Small intestine (tissue), 7 donors: ENCODE measurements at regions not wholly inside any gene's neighbourhood (a gene's known extent, or its start where the extent isn't known, plus 50 kb on each side); places are given as distances from the start of the nearest gene placed in this dataset.

Experiments used
- DNase-seq, 2 donors: peaks; one replicate each; pipeline versions ENCODE4 v3.0.0 to v3.0.0-alpha.2; 2013
- FAIRE-seq: peaks from 2 replicates; lab custom pipeline; 2012; peaks lifted over from hg19 to GRCh38; lab: Jason Lieb, UNC
- H3K27ac ChIP-seq, 3 donors: one replicate each; pipeline ENCODE4 v1.5.1; 2013; ENCODE audit warnings: low read length in 2 of 3, mild to moderate bottlenecking in 2 of 3, control low read depth in 1 of 3, inconsistent platforms in 1 of 3, low read depth in 1 of 3, moderate library complexity in 1 of 3
- H3K27me3 ChIP-seq, 3 donors: one replicate each; pipeline ENCODE4 v1.6.1; 2013; ENCODE audit warnings: low read length in 3 of 3, inconsistent platforms in 1 of 3; ENCODE audit not compliant: control insufficient read depth in 3 of 3, insufficient read depth in 3 of 3
- H3K36me3 ChIP-seq, 3 donors: one replicate each; pipeline ENCODE4 v1.6.1; 2013; ENCODE audit warnings: low read length in 3 of 3, inconsistent platforms in 1 of 3, low read depth in 1 of 3, mild to moderate bottlenecking in 1 of 3, moderate library complexity in 1 of 3; ENCODE audit not compliant: control insufficient read depth in 3 of 3, insufficient read depth in 2 of 3
- H3K4me1 ChIP-seq, 3 donors: one replicate each; pipeline ENCODE4 v1.6.1; 2013; ENCODE audit warnings: low read length in 2 of 3, inconsistent platforms in 1 of 3, low read depth in 1 of 3, mild to moderate bottlenecking in 1 of 3, moderate library complexity in 1 of 3; ENCODE audit not compliant: control insufficient read depth in 3 of 3, insufficient read depth in 2 of 3
- H3K4me3 ChIP-seq, 3 donors: one replicate each; pipeline ENCODE4 v1.5.1; 2013; ENCODE audit warnings: low read length in 3 of 3, control low read depth in 1 of 3, inconsistent platforms in 1 of 3, low read depth in 1 of 3, mild to moderate bottlenecking in 1 of 3, moderate library complexity in 1 of 3
- H3K9me3 ChIP-seq, 2 donors: one replicate each; pipeline ENCODE4 v1.6.1; 2013; ENCODE audit warnings: low read depth in 1 of 2, low read length in 1 of 2; ENCODE audit not compliant: control insufficient read depth in 2 of 2, insufficient read depth in 1 of 2
- WGBS, 3 donors: extraction: QIAGEN DNeasy Blood & Tissue Kit; methylation state at CpG; one replicate each; pipeline ENCODE4 v1.1.7; 2013; 5-methylcytosine and 5-hydroxymethylcytosine counted together
- donor health status: healthy with polysubstance abuse.
- donor health status: control.
- donor health status: control.
- donor health status: Bipolar disorder and iron deficiency.
- donor health status: healthy.

GRCh38 chr10:130577039-130577438 is 440.8 kb downstream of the GLRX3 start:
- Histone ChIP-seq H3K9me3 (no peaks in the 10 kb centered on the region), H3K4me1 (no peaks in the 10 kb centered on the region), H3K4me3 (no peak overlapping the region), H3K36me3 (no peaks in the 10 kb centered on the region), H3K27ac (no peak overlapping the region), H3K27me3 (peaks cover 0 to 3% (median 0%) of the 10 kb centered on the region in 3 donors)
- DNase-seq = no peak
- WGBS, 3 donors = 80 to 87% (median 85%) methylated on average over 8 of the region's 8 CpGs
- FAIRE-seq = no peak

- DNase-seq (no peak), FAIRE-seq (no peak)
- H3K4me3 ChIP-seq = no peak overlapping the region
- H3K9me3 ChIP-seq = no peaks in the 10 kb centered on the region
- no peak overlapping the region for H3K27ac ChIP-seq
- peaks cover 0 to 3% (median 0%) of the 10 kb centered on the region in 3 donors for H3K27me3 ChIP-seq
- 85 to 88% (median 86%) methylated on average over 11 of the region's 11 CpGs for WGBS, 3 donors
- H3K4me1 ChIP-seq = no peaks in the 10 kb centered on the region
- no peaks in the 10 kb centered on the region for H3K36me3 ChIP-seq
Observed at GRCh38 chr10:130578532-130579289, 442.5 kb downstream of the GLRX3 start.

GRCh38 chr10:130579913-130580312 is 443.7 kb downstream of the GLRX3 start:
- Histone ChIP-seq H3K36me3 (no peaks in the 10 kb centered on the region), H3K27me3 (peaks cover 0 to 3% (median 0%) of the 10 kb centered on the region in 3 donors), H3K4me3 (no peak overlapping the region), H3K27ac (no peak overlapping the region), H3K4me1 (no peaks in the 10 kb centered on the region), H3K9me3 (no peaks in the 10 kb centered on the region)
- WGBS, 3 donors = 61 to 73% (median 62%) methylated on average over 4 of the region's 4 CpGs
- FAIRE-seq (no peak), DNase-seq (no peak)

GRCh38 chr10:130580975-130581374 is 444.8 kb downstream of the GLRX3 start:
- WGBS, 3 donors = 76 to 90% (median 85%) methylated on average over 5 of the region's 5 CpGs
- H3K36me3 ChIP-seq = no peaks in the 10 kb centered on the region
- DNase-seq (no peak), FAIRE-seq (no peak)
- H3K4me3 ChIP-seq = no peak overlapping the region
- peaks cover 0 to 3% (median 0%) of the 10 kb centered on the region in 3 donors for H3K27me3 ChIP-seq
- H3K4me1 ChIP-seq = no peaks in the 10 kb centered on the region
- H3K9me3 ChIP-seq = no peaks in the 10 kb centered on the region
- H3K27ac ChIP-seq = no peak overlapping the region

GRCh38 chr10:130587718-130588117 is 451.5 kb downstream of the GLRX3 start:
- H3K36me3 ChIP-seq = no peaks in the 10 kb centered on the region
- no peak for FAIRE-seq
- H3K9me3 ChIP-seq = no peaks in the 10 kb centered on the region
- H3K4me3 ChIP-seq = no peak overlapping the region
- 78 to 92% (median 79%) methylated on average over 4 of the region's 4 CpGs for WGBS, 3 donors
- H3K4me1 ChIP-seq = no peaks in the 10 kb centered on the region
- no peaks in the 10 kb centered on the region for H3K27me3 ChIP-seq
- no peak for DNase-seq
- no peak overlapping the region for H3K27ac ChIP-seq

GRCh38 chr10:130606001-130606405 is 469.8 kb downstream of the GLRX3 start:
- Histone ChIP-seq H3K4me1 (peaks cover 0 to 34% (median 5%) of the 10 kb centered on the region in 3 donors), H3K9me3 (peaks cover 0 to 2% of the 10 kb centered on the region in 2 donors), H3K36me3 (no peaks in the 10 kb centered on the region), H3K4me3 (no peak overlapping the region), H3K27ac (peak overlapping the region; percentile 71 to 94 (median 90)), H3K27me3 (no peaks in the 10 kb centered on the region)
- WGBS, 3 donors = 13 to 35% (median 20%) methylated on average over 9 of the region's 9 CpGs
- FAIRE-seq (no peak), DNase-seq (peak; percentile 94 to 95)

GRCh38 chr10:130607366-130607765 is 471.2 kb downstream of the GLRX3 start:
- no peaks in the 10 kb centered on the region for H3K36me3 ChIP-seq
- H3K27ac ChIP-seq = peak overlapping the region in 2 of 3 donors; percentile 94 to 96
- DNase-seq (peak; percentile 83 to 93), FAIRE-seq (no peak)
- 13 to 63% (median 35%) methylated on average over 9 of the region's 9 CpGs for WGBS, 3 donors
- no peaks in the 10 kb centered on the region for H3K27me3 ChIP-seq
- peaks cover 0 to 8% of the 10 kb centered on the region in 2 donors for H3K9me3 ChIP-seq
- H3K4me3 ChIP-seq = no peak overlapping the region
- H3K4me1 ChIP-seq = peaks cover 0 to 34% (median 5%) of the 10 kb centered on the region in 3 donors

- Histone ChIP-seq H3K4me3 (no peak overlapping the region), H3K4me1 (peaks cover 0 to 23% (median 4%) of the 10 kb centered on the region in 3 donors), H3K27ac (no peak overlapping the region), H3K9me3 (peaks cover 0 to 8% of the 10 kb centered on the region in 2 donors), H3K27me3 (no peaks in the 10 kb centered on the region), H3K36me3 (no peaks in the 10 kb centered on the region)
- no peak for DNase-seq
- 89 to 95% (median 90%) methylated on average over 5 of the region's 5 CpGs for WGBS, 3 donors
- FAIRE-seq = no peak
Observed at GRCh38 chr10:130611239-130611638, 475.0 kb downstream of the GLRX3 start.
